ENCODE measurements at regions not wholly inside any gene's neighbourhood (a gene's known extent, or its start where the extent isn't known, plus 50 kb on each side); places are given as distances from the start of the nearest gene placed in this dataset.

DNA sequence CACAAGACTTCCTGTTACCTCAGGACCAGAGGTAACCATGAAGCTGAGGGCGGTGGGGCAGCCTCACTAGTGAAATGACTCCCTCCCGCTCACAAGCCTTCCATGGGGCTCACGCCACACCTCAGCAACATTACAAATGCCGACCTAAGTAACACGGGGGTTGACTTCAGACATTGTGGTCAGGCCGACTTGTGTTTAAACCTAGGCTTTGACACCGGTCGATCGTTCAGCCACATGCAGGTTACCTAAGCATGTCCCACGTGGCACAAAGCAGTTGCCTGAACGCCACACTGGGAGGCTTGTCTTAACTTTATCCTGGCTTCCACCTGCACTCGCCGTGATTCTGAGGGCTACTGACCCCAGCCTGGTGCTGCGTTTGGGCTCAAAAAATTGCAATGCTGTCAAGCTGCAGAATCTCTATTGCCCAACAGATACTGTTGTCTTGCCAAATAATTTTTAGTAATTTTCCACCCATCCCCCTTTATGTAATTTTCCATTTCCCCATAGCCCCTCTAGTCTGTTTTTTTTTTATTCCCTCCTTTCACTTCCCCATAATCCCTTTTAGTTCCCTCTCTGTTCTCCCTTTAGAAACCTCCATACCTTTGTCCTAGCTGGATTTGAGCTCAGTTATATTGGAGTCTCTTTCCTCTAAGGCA, 158.6 kb upstream of the RGMA start:
- peak; percentile 16 for DNase-seq

DNA sequence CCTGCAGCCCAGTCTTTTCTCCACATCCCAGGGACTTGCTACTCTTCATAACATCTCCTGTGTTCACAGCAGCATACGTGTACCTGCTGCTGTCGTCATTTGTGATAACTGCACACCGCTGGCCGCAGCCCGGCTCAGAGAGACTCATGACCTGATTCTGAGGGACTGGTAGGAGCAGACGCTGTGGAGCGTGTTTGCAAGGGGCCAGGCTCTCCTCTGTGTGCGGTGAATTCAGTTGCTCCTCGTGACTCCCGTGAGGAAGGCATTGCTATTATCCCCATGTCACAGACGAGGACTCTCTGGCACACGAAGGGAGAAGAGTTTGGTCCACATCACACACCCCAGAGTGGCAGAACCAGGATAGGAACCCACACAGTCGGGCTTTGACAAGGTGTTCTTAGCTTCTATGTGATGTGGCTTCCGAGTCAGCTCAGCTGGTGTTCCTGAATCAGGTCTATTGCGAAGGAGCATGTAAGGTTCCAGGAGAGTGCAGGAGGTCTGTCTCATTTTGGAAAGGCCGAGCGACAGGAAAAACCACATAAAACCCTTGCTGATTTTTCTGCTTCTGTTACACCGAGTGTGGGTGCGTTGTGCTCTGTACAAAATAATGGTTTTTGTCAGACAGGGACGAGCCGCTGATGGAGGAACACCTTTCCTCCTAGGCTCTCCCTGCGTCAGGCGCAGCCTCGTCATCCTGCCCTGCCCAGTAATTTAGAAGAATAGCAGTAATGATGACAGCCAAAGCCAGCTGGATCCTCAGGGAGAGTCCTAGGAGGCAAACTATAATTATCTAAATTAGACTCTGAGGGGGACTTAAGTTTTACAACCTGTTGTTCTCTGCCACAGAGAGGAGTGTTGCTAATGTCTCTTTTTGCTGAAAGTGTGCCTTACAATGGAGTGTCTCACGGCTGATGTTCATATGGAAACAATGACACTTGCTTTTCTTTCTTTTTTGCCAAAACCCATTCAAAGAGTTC, 157.5 kb upstream of the RGMA start:
- DNase-seq, result no peak

DNA sequence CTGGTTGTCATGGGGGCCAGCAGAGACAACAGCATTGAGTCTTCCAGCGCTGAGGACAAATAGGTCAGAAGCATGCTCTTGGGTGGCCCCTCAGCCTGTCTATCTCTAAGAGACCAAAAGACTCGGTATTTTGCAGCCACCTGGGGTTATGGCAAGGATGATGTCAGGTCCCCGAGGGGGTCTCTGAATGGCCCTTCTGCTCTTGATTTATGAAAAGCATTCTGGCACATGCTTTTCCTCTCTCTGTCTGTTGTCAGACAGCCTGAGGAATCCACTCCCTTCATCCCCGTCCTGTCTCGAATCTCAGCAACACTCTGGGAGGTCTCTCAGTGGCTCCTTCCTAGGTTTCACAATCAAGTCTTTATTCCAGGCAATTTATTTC, 156.6 kb upstream of the RGMA start:
- DNase-seq, result no peak

DNA sequence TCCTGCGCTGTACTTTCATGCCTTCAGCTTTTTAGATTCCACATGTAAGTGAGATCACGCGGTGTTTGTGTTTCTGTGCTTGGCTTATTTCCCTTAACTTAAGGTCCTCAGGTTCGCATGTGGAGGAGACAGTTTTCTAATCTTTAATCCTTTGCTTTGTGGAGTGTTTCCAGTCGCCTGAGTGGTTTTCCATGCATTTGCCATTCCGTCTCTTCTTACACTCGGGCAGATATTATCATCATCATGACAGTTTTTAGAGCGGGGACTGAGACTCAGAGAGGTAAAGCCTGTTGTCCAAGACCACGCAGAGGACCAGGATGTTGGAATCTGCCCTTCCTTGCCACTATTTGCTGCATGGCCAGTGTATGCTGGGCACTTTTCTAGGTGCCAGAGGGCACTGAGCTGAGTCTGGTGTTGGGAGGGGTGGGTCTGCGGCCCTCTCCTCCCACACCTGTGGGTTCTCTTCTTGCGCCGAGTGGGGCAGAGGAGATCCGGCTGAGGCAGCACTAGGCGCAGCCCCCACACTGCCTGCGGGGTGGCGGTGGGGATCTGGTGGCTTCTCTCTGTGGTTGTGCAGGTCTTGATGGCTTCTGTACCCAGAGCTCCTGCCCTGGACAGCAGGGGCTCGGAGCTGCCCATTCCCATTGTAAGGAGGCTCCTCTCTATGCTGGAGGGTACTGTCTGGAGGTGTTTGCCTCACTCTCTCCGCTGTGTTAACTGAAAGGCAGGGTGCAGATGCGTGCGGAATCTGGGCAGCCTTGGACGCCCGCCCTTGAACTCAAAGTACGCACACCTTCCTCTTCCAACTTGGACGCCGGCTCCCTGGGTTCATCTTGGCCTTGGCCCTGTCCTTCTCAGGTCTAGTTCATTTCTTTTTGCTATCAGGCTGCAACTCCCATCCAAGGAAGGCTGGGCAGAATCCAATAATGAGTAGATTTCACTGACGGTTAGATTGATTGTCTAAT, 156.0 kb upstream of the RGMA start:
- no peak for DNase-seq

DNA sequence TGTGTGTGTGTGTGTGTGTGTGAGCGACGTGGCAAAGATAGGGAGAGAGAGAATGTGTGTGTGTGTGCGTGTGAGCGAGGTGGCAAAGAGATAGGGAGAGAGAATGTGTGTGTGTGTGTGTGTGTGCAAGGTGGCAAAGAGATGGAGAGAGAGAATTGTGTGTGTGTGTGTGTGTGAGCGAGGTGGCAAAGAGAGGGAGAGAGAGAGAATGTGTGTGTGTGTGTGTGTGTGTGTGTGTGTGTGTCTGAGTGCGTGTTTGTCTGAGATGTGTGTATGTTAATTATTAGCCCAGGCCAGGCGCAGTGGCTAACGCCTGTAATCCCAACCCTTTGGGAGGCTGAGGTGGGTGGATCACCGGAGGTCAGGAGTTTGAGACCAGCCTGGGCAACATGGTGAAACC, 154.6 kb upstream of the RGMA start:
- DNase-seq, result no peak

DNA sequence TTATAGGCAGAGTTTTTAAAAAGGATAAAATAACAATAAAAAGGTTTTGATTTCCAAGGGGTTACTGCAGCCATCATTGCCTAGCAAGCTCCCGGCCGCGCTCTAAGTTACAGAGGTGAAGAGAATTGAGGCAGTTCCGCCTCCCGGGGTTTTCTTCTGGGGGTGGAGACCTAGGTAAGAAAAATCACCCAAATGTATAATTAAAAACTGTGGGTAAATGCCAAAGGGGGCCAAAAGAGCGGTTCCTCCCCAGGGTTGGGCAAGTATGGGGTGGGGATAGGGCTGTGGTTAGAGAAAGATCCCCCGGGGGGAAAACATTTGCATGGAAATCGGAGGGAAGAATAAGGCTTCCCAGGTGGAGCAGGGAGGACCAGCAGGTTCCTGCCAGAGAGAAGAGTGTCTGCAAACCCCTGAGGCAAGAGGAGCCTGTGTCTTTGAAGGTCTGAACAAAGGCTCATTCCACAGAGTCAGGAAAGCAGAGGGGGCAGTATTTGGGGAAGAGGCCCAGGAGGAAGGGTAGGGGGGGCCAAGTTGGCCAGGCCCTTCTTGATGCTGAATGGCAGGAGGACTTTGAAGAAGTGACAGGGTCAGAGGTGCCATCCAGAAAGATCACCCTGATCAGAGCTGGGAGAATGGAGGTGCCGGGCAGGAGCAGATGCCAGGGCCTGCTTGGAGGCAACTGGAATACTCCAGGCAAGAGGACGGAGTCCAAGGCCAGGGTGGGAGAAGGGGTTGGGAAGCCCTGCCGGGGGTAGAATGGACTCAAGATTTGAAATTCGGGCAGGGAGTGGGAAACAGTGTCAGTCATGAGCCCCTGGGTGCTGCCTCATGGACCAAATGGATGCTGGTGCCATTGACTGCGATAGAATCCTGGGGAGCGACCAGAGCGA, 152.9 kb upstream of the RGMA start:
- DNase-seq, result no peak

DNA sequence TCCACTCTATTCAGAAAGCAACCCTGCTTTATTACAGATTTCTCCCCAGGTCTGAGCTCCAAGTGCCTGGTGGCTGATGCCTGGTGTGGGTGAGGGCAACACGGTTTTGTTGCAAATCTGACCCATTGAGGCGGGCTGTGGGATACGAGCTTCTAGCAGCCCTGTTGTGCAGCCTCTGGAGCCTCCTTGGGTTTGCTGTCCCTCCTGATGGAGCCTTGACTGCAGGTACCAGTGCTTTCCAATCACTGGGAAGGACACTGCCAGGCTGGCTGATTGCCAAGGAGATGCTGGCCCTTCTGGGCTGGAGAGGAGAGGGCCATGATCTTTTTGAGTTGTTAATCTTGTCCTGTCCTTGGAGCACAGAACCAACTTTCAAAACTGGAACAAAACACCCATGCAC, 151.0 kb upstream of the RGMA start:
- DNase-seq, result no peak

DNA sequence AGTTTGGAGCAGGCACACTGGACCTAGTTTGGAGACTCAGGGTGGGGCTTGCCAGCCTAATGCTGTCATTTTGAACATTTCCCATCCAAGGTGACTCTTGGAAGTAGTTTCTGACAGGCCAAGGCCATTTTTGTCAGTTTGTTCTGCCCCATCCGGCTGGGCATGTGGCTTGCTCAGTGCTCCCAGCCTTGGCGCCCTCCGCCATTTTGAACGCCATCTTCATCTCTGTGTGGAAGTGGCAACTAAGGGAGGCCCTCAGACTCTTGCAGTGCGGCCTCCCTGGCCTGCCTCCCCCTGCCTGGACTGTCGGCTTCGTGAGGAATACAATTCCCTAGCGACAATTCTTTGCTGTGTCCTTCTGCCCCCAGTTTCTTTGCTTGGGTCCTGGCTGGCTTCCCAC, 150.6 kb upstream of the RGMA start:
- no peak for DNase-seq

DNA sequence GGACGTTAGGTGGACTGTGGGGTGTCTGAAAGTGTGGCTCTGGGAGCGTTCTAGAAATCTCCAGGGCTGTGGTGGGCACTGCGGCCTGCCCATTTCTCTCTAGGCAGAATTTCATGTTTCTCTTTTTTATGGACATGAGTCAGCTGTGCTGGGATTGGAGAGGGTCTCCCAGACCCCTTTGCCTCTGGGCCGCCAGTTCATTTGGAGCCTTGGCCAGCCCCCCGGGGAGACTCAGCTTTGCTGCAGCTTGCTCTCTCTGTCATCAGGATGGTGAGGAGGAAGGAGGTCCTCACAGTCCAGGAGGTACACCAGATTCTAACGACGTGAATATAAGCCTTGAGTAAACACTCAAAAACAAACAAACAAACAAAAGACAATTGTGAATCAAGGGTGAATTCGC, 149.6 kb upstream of the RGMA start:
- DNase-seq, result no peak

DNA sequence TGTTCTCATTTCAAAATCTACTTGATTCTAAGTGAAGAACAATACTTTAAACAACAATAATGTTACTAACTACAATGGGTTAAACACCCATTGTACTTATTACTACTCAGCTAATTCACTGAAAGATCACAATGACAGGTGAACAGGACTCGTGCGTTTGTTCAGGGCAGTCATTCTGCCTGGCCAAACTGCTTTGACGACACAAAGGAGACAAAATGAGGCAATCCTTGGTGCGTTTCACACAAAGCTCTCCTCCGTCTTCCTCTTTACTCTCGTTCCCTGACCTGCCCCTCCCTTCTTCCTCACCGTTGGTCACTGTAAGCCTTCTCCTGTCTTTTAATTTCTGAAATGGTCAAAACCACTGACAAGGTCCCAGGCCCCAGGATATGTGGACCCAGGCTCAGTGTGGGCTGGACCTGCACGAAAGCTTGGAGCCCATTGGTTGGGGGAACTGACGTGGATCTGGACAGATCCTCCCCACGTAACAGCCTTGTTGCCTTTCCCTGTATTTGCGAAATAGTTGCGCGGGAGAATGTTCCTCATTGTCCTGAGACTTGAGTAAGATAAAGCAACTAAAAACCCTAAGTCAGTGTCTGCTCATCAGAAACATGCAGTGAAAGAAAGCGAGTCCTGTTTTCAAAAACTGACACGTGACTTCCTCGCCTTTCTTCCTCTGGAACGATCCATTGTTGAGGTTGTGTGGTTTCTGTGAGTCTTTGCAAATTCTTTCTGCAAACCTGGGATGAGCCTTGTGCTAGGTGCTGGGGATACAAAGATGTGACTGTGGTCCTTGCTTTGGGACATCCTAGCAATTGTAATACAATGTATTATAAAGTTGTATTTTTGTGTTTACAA, 147.1 kb upstream of the RGMA start:
- no peak for DNase-seq

DNA sequence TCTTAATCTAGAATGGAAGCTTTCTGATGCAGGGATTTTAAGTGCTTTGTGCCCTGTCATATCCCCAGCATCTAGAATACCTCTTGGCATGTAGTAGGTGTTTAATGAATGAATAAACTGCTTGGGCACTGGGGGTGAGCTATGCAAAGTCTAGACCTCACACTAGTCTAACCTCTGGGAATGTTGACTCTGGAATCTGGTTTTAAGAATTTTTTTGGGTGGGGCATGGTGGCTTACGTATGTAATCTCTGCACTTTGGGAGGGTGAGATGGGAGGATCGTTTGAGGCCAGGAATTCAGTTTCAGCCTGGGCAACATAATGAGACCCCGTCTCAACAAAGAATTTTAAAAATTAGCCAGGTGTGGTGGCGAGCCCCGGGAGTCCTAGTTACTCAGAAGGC, 146.3 kb upstream of the RGMA start:
- DNase-seq, result no peak

DNA sequence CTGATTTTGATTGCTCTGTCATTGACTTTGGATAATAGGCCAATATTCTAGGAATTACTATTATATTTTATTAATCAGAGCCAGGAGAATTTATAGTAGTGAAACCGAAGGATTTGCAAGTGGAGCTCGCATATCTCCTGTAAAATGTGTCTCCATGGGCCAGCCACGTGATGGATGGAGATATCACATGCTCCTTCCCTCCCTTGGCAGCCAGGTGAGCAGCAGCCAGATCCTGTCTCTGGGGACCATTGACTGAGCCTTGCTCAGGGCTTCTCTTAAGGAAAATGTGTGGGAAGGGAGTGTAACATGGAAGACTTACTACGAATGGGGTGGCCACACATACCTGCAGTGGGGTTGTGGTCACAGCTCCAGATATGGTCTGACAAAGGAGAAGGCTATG, 144.7 kb upstream of the RGMA start:
- DNase-seq, result no peak

DNA sequence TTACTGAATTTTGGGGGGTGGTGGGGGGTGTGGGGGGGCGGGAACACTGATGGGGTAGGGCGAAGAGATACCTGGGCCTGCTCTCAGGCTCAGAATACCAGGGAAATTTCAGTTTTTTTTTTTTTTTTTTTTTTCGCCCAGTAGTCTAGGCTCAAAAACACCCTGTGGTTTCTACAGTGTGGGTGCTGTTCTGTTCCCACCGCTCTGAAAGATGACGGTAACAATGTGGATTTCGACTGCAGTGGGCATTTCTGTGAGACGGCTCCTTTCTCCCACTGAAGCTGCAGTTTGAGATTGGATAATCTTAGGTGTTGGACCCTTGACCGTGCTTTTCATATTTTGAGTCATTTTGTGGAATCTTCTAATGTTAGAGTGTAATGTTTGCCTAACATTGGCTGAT, 143.8 kb upstream of the RGMA start:
- DNase-seq, result no peak

DNA sequence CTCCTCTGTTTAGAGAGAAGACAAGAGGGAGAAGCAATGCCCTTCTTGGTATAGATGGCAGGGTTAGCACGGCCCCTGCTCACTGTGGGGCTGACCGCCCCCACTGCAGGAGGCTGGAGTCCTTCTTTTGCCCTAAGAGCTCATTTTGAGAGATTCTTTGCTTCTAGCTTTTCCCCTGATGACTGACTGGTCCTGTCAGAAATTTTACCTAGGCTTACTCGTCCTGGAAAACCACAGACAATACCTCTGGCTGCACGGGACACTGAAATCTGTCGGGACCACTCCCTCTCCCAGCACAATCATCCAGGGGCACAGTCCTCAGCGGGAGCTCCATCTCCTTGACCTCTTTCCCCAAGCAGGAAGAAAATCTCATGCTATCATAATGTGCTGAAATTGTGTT, 143.0 kb upstream of the RGMA start:
- DNase-seq, result no peak

DNA sequence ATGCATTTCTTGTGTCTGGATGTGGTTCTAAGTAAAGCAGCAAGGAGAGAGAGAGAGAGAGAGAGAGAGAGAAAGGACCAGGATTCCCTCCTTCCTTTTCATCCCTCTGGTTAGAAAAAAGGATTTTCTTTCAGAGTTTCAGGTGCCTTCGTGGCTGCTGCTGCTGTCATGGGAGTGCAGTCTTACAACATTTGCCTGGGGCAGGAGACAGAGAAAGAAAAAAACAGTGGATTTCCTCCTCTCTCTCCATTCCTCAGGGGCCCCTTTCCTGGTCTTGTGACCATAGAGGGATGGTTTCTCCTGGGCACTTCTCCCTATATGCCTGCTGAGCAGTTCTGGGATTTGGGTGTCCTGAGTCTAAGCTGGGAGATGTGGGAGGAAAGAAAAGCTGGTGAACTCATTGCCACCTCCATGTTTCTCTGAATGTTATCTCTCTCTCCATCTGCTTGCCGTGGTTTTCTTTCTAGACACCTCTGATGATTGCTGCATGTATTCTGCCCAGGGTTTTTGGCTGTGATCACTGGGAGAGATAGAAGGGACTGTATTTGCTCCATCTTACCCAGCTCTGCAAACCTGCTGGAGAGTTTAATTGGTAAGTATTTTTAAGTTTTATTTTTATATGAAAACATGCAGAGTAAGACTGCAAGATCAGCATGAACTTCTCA, 142.4 kb upstream of the RGMA start:
- DNase-seq, result no peak

DNA sequence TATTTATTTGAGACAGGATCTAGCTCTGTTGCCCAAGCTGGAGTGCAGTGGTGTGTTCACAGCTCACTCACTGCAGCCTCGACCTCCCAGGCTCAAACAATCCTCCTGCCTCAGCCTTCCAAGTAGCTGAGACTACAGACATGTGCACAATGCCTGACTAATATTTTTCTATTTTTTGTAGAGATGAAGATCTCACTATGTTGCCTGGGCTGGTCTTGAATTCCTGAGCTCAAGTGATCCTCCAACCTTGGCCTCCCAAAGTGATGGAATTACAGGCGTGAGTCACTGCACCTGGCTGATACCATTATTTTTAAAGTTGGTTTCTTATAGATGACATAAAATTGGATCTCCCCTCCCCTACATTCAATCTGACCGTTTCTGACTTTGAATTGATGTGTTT, 139.5 kb upstream of the RGMA start:
- no peak for DNase-seq

DNA sequence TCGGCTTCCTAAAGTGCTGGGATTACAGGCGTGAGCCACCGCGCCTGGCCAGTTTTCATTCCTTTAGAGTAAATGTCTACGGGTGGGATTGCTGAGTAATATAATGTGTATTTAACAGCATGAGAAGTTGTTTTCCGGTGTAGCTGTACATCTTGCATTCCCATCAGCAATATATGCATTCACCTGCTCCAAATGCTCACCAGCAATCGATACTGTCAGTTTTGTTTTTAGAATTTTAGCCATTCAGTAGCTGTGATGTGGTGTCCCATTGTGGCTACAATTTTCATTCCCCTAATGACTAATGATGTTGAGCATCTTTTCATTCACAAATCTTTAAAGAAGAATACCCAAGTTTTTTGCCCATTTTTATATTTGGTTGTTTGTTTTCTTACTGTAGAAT, 134.8 kb upstream of the RGMA start:
- DNase-seq, result no peak

DNA sequence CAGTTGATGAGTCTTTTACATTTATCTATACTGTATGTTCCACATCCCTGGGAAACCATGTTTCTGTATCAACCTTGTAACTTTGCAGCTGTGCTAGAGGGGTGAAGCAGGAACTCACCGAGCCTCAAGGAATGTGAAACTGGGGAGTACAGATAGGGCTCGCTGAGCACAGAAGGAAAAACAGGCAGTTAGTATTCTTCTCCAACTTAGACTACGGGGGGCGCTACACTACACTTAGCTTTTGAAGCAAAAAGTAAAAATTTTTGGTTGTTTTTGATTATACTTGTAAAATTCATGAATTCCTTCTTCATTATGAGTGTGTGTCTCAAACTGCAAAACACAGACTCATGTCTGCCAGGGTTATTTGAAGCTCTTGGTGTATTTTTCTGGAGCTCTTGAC, 132.7 kb upstream of the RGMA start:
- DNase-seq, result no peak

DNA sequence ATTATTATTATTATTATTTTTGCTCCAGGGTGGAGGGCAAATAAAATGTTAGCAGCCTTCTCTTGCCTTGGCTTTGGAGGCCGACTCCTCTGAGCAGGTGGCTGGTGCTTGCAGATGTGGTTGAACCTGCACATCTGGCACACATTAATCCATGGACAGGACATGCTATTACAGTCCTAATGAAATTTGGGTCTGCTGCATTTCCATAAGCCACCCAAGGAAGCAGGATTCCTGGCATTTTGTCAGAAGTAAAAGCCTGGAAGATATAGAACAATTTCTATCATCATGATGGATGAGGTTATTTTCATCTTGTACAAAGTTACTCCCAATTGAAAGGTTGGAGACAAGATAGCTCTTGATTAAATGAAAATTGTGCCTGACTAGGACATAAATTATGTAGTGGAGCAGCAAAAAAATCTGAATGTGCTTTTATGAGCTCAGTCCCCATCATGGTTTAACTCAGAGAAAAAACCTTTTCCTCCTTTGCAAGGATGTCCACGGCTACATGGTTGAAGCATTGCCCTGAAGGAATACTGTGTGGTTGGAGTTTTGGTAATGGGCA, 130.9 kb upstream of the RGMA start:
- no peak for DNase-seq

DNA sequence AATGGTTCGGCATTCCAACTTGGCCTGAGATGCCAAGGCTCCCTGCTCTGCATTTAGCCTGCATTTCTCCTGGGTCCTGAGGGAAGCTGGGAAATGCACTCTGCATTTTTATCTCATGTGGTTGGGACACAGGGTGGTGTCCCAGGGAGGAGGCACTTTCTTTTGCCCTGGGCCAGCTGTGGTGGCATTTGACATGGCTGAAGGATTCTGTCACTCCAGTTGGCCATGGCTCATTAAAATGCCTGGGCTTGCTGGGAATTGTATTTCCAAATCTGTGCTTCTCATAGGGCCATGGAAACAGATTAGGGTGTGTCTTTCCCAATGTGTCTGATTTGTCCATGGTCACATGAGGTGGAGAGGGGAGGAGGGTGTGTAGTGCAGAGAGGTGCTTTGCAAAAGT, 128.3 kb upstream of the RGMA start:
- DNase-seq, result no peak
